AG09309 (cell line): ENCODE measurements at regions not wholly inside any gene's neighbourhood (a gene's known extent, or its start where the extent isn't known, plus 50 kb on each side); places are given as distances from the start of the nearest gene placed in this dataset.

Source experiments
- DNase-seq: peaks from one replicate; pipeline ENCODE4 v3.0.0-alpha.2; 2010; ENCODE audit warnings: low read depth
- H3K4me3 ChIP-seq: 2 replicates; pipeline ENCODE4 v1.5.1; 2011; ENCODE audit warnings: mild to moderate bottlenecking, low read depth, low read length, moderate library complexity; ENCODE audit not compliant: control insufficient read depth
- CTCF ChIP-seq: IDR thresholded peaks from 2 replicates; pipeline ENCODE4 v1.5.1; 2011; ENCODE audit warnings: mild to moderate bottlenecking, low read depth, low read length, inconsistent platforms; ENCODE audit not compliant: insufficient read depth, control insufficient read depth; ENCODE audit errors: missing control alignments

DNA sequence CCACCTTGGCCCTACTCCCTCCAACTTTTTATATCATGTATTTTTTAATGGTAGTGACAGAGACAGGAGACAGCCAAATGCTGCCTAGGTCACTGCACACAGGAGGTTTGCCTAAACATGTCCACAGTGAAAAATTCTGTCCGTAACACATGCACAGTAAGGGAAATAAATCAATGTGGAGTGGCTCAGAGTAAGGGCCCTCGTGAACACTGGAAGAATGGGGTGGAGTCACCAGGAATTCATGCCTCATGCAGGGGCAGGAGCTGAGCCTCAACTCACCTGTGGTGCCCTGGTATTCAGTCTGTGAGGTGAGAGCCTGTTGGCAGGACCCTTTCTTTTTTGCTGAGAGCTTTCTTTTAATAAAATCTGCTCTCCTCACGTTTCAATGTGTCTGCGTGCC lies 289.1 kb downstream of the TGFB2 start:
- no peak for DNase-seq
- TF ChIP-seq CTCF = no peak
- no peak overlapping the region for H3K4me3 ChIP-seq

- no peak for TF ChIP-seq CTCF
- no peak for DNase-seq
- no peak overlapping the region for H3K4me3 ChIP-seq
Observed at GRCh38 chr1:218636548-218636947, 291.4 kb downstream of the TGFB2 start.

- H3K4me3 ChIP-seq = no peak overlapping the region
- DNase-seq = no peak
- no peak for TF ChIP-seq CTCF
Observed at GRCh38 chr1:218640173-218640572, 295.0 kb downstream of the TGFB2 start.

- DNase-seq = peak; percentile 41
- TF ChIP-seq CTCF = no peak
- H3K4me3 ChIP-seq = no peak overlapping the region
Observed at GRCh38 chr1:218642033-218642948, 297.2 kb downstream of the TGFB2 start.

DNA sequence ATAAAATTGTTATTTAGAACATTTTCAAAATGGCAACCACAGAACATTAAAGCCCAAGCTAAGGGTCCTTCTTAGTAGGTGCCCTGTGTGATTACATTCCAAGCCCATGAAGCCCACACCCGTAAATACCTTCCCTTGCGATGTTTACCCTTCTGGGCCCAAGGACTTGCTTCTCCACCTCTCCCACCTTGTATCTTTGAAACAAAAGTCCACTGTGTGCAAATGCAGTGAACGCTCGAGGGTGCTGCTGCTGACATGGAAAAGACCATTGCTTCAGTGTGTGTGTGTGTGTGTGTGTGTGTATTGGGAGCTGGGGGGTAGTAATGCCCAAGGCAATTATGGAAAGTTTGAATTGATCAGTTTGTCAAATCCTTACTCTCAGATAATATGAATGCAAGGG lies 298.1 kb downstream of the TGFB2 start:
- H3K4me3 ChIP-seq = no peak overlapping the region
- no peak for DNase-seq
- no peak for TF ChIP-seq CTCF

GRCh38 chr1:218643926-218644325 lies 298.8 kb downstream of the TGFB2 start:
- no peak for DNase-seq
- no peak for TF ChIP-seq CTCF
- no peak overlapping the region for H3K4me3 ChIP-seq

DNA sequence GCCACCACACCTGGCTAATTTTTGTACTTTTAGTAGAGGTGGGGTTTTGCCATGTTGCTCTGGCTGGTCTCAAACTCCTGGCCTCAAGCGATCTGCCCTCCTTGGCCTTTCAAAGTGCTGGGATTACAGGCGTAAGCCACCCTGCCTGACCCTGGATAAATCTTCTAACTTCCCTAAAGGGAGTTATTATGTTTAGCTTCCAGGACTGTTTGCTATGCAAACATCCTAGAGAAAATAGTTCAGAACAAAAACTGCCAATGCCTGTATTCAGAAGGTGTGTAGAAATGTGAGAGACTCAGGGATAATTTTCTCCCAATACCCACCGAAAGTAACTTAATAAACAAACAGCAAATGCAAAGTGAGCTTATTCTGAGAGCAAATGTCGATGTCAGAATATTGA lies 301.2 kb downstream of the TGFB2 start:
- no peak for DNase-seq
- no peak for TF ChIP-seq CTCF
- no peak overlapping the region for H3K4me3 ChIP-seq
